HEK293 (cell line): ENCODE measurements at regions not wholly inside any gene's neighbourhood (a gene's known extent, or its start where the extent isn't known, plus 50 kb on each side); places are given as distances from the start of the nearest gene placed in this dataset.

Source experiments
- CTCF ChIA-PET: fragments of 350-600 bp; formaldehyde crosslinking; extraction: SDS; loops from one replicate; lab custom pipeline; 2021; ENCODE audit warnings: antibody characterized with exemption; lab: Yijun Ruan, JAX
- POLR2A ChIA-PET: fragments of 300-600 bp; formaldehyde crosslinking; extraction: SDS; loops from one replicate; lab custom pipeline; 2020; ENCODE audit warnings: antibody characterized with exemption, inconsistent platforms; lab: Yijun Ruan, JAX
- H3K27ac ChIP-seq: fragments of 200-500 bp; sonication (Bioruptor generic); 2 replicates; pipeline ENCODE4 v1.5.1; 2014; ENCODE audit warnings: low read depth, low read length, control low read depth, inconsistent platforms; ENCODE audit errors: extremely low read depth
- H3K36me3 ChIP-seq, 2 experiments: fragments of 200-500 bp in 1 of 2; sonication (Bioruptor generic) in 1 of 2; 1 replicate in 1 of 2; 2 replicates in 1 of 2; pipeline ENCODE4 v1.5.1; 2014 to 2017; ENCODE audit warnings: inconsistent platforms in 2 of 2, low read length in 2 of 2; ENCODE audit not compliant: control insufficient read depth in 2 of 2, insufficient read depth in 1 of 2
- H3K4me1 ChIP-seq: fragments of 200-500 bp; sonication (Bioruptor generic); 2 replicates; pipeline ENCODE4 v1.5.1; 2014; ENCODE audit warnings: mild to moderate bottlenecking, low read length, inconsistent platforms; ENCODE audit not compliant: control insufficient read depth, insufficient read depth
- H3K4me3 ChIP-seq: 2 replicates; pipeline ENCODE4 v1.5.1; 2011; ENCODE audit warnings: low read depth, mild to moderate bottlenecking, control low read depth, low read length, moderate library complexity
- H3K9me3 ChIP-seq: fragments of 200-500 bp; sonication (Bioruptor generic); 2 replicates; pipeline ENCODE4 v1.5.1; 2014; ENCODE audit warnings: low read depth, low read length, inconsistent platforms; ENCODE audit not compliant: control insufficient read depth, insufficient read depth
- GLI4 ChIP-seq: fragments of 450-650 bp; formaldehyde crosslinking; IDR thresholded peaks from 2 replicates; pipeline ENCODE4 v1.5.1; 2016; ENCODE audit warnings: missing biosample characterization, missing genetic modification characterization
- GLIS1 ChIP-seq: fragments of 450-650 bp; formaldehyde crosslinking; IDR thresholded peaks from 2 replicates; pipeline ENCODE4 v1.5.1; 2016; ENCODE audit warnings: missing biosample characterization, missing genetic modification characterization
- HOXC10 ChIP-seq: sonication (generic); formaldehyde crosslinking; IDR thresholded peaks from 2 replicates; pipeline ENCODE4 v1.8.1; 2023; ENCODE audit warnings: mild to moderate bottlenecking, missing genetic modification reagents
- KLF17 ChIP-seq: fragments of 450-650 bp; formaldehyde crosslinking; IDR thresholded peaks from 2 replicates; pipeline ENCODE4 v1.5.1; 2016; ENCODE audit warnings: missing biosample characterization, missing genetic modification characterization
- KLF8 ChIP-seq: fragments of 450-650 bp; formaldehyde crosslinking; IDR thresholded peaks from 2 replicates; pipeline ENCODE4 v1.5.1; 2016; ENCODE audit warnings: missing biosample characterization, missing genetic modification characterization
- SCRT1 ChIP-seq: fragments of 450-650 bp; formaldehyde crosslinking; IDR thresholded peaks from 2 replicates; pipeline ENCODE4 v1.5.1; 2016; ENCODE audit warnings: missing biosample characterization, missing genetic modification characterization, borderline replicate concordance
- TRIM28 ChIP-seq: IDR thresholded peaks from 2 replicates; pipeline ENCODE4 v1.6.1; 2011; ENCODE audit warnings: low read length, control low read depth, borderline replicate concordance
- ZIC2 ChIP-seq: fragments of 450-650 bp; formaldehyde crosslinking; IDR thresholded peaks from 2 replicates; pipeline ENCODE4 v1.5.1; 2016; ENCODE audit warnings: missing biosample characterization, missing genetic modification characterization
- ZNF133 ChIP-seq: fragments of 450-650 bp; formaldehyde crosslinking; IDR thresholded peaks from 2 replicates; pipeline ENCODE4 v1.5.1; 2016; ENCODE audit warnings: missing biosample characterization, missing genetic modification characterization
- ZNF146 ChIP-seq: fragments of 450-650 bp; formaldehyde crosslinking; IDR thresholded peaks from 2 replicates; pipeline ENCODE4 v1.5.1; 2016; ENCODE audit warnings: missing biosample characterization, missing genetic modification characterization
- ZNF19 ChIP-seq: fragments of 450-650 bp; formaldehyde crosslinking; IDR thresholded peaks from 2 replicates; pipeline ENCODE4; 2016; ENCODE audit warnings: missing biosample characterization, missing genetic modification characterization, low read depth
- ZNF211 ChIP-seq: fragments of 450-650 bp; formaldehyde crosslinking; IDR thresholded peaks from 2 replicates; pipeline ENCODE4 v1.5.1; 2016; ENCODE audit warnings: low read depth, missing biosample characterization, missing genetic modification characterization
- ZNF354C ChIP-seq: fragments of 450-650 bp; formaldehyde crosslinking; IDR thresholded peaks from 2 replicates; pipeline ENCODE4 v1.5.1; 2016; ENCODE audit warnings: missing biosample characterization, missing genetic modification characterization, low read depth, borderline replicate concordance
- ZNF514 ChIP-seq: fragments of 450-650 bp; formaldehyde crosslinking; IDR thresholded peaks from 2 replicates; pipeline ENCODE4 v1.5.1; 2016; ENCODE audit warnings: missing biosample characterization, missing genetic modification characterization
- ZNF544 ChIP-seq: fragments of 450-650 bp; formaldehyde crosslinking; IDR thresholded peaks from 2 replicates; pipeline ENCODE4 v1.5.0; 2017; ENCODE audit warnings: missing biosample characterization, missing genetic modification characterization
- ZNF548 ChIP-seq: fragments of 450-650 bp; formaldehyde crosslinking; IDR thresholded peaks from 2 replicates; pipeline ENCODE4 v1.5.1; 2016; ENCODE audit warnings: missing biosample characterization, missing genetic modification characterization
- ZNF610 ChIP-seq: fragments of 450-650 bp; formaldehyde crosslinking; IDR thresholded peaks from 2 replicates; pipeline ENCODE4 v1.5.1; 2016; ENCODE audit warnings: missing biosample characterization, missing genetic modification characterization, borderline replicate concordance
- ZNF677 ChIP-seq: fragments of 450-650 bp; IDR thresholded peaks from 2 replicates; pipeline ENCODE4 v1.5.0; 2018; ENCODE audit warnings: missing biosample characterization, mild to moderate bottlenecking, missing genetic modification characterization, moderate library complexity
- ZNF768 ChIP-seq: fragments of 450-650 bp; formaldehyde crosslinking; IDR thresholded peaks from 2 replicates; pipeline ENCODE4 v1.5.1; 2018; ENCODE audit warnings: missing biosample characterization, mild to moderate bottlenecking, missing genetic modification characterization
- ZNF776 ChIP-seq: fragments of 450-650 bp; formaldehyde crosslinking; IDR thresholded peaks from 2 replicates; pipeline ENCODE4 v1.5.0; 2017; ENCODE audit warnings: missing biosample characterization, missing genetic modification characterization, borderline replicate concordance
- ZNF785 ChIP-seq: fragments of 450-650 bp; formaldehyde crosslinking; IDR thresholded peaks from 2 replicates; pipeline ENCODE4 v1.5.1; 2016; ENCODE audit warnings: missing biosample characterization, missing genetic modification characterization
- ZNF843 ChIP-seq: fragments of 450-650 bp; formaldehyde crosslinking; IDR thresholded peaks from 2 replicates; pipeline ENCODE4 v1.5.1; 2016; ENCODE audit warnings: missing biosample characterization, missing genetic modification characterization
- ZSCAN4 ChIP-seq: fragments of 450-650 bp; formaldehyde crosslinking; IDR thresholded peaks from 2 replicates; pipeline ENCODE4 v1.5.1; 2017; ENCODE audit warnings: missing biosample characterization, missing genetic modification characterization
- ZXDB ChIP-seq: fragments of 450-650 bp; formaldehyde crosslinking; IDR thresholded peaks from 2 replicates; pipeline ENCODE4 v1.5.1; 2016; ENCODE audit warnings: missing biosample characterization, missing genetic modification characterization
- TF ChIP-seq, protein P1 (sequence below): sonication (generic); formaldehyde crosslinking; IDR thresholded peaks from 2 replicates; pipeline ENCODE4 v1.8.1; 2022; ENCODE audit warnings: mild to moderate bottlenecking, moderate library complexity, missing genetic modification reagents
- TF ChIP-seq, protein P2 (sequence below): fragments of 450-650 bp; formaldehyde crosslinking; IDR thresholded peaks from 2 replicates; pipeline ENCODE4 v1.5.1; 2017; ENCODE audit warnings: missing biosample characterization, missing genetic modification characterization

DNA sequence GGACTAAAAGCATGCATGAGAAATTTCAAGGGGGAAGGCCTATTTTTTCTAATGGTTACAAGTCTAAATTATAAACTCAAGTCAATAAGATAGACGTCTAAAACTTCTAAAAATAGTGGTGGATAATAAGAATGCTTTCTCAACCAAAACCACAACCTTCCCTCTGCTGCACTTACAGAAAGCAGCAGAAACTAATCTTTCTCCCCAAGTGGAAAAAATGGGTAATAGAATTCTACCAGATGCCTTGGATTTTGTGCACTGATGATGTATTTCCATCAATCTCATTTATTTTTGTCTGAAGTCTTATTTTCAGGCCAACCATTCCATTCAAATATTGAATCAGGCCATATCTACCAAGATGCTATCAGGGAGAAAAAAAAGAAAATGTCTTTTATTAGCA, 344.7 kb downstream of the NEK10 start:
- TF ChIP-seq ZNF211, result no peak
- Histone ChIP-seq H3K9me3 (no peaks in the 10 kb centered on the region), H3K36me3 (no peaks in the 10 kb centered on the region), H3K27ac (no peak overlapping the region), H3K4me3 (no peak overlapping the region), H3K4me1 (no peaks in the 10 kb centered on the region)
- CTCF ChIA-PET, result no interaction called here
- POLR2A ChIA-PET, result no interaction called here

GRCh38 chr3:27025718-27026117, 343.5 kb downstream of the NEK10 start:
- Histone ChIP-seq H3K4me3 (no peak overlapping the region), H3K4me1 (no peaks in the 10 kb centered on the region), H3K9me3 (no peaks in the 10 kb centered on the region), H3K27ac (no peak overlapping the region), H3K36me3 (no peaks in the 10 kb centered on the region)
- TF ChIP-seq KLF17 (tag by site-specific recombination) (no peak), ZIC2 (tag by site-specific recombination) (peak; percentile 49), GLIS1 (tag by site-specific recombination) (peak; percentile 81), ZNF843 (tag by site-specific recombination) (no peak)
- POLR2A ChIA-PET, result no interaction called here
- CTCF ChIA-PET, result no interaction called here

DNA sequence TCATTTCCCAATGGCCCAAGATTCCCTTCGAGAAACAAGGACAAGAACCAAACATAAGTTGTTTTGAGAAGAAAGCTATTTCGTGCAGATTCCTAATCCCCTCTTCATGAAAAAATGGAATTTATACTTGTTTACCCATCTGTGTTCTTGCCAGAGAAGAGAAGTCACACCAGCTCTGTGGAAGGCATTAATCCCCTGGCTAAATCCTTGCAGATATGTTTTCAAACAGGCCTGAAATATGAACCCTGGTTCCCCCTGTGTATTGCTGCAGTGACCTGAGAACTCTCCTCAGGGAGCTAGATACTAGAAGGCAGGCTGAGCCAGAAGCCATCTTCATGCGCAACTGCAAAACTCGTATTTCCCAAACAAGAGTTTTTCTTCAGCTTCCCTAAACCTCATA, 337.7 kb downstream of the NEK10 start:
- POLR2A ChIA-PET, result no interaction called here
- H3K9me3 ChIP-seq, result no peaks in the 10 kb centered on the region
- TF ChIP-seq ZNF514 (tag by site-specific recombination) (no peak), ZNF133 (tag by site-specific recombination) (no peak), TRIM28 (no peak), HOXC10 (CRISPR knock-in tag) (no peak), ZNF776 (tag by site-specific recombination) (no peak), ZNF610 (tag by site-specific recombination) (no peak), ZNF19 (tag by site-specific recombination) (no peak), ZNF544 (tag by site-specific recombination) (no peak)
- TF ChIP-seq, protein P1, sequence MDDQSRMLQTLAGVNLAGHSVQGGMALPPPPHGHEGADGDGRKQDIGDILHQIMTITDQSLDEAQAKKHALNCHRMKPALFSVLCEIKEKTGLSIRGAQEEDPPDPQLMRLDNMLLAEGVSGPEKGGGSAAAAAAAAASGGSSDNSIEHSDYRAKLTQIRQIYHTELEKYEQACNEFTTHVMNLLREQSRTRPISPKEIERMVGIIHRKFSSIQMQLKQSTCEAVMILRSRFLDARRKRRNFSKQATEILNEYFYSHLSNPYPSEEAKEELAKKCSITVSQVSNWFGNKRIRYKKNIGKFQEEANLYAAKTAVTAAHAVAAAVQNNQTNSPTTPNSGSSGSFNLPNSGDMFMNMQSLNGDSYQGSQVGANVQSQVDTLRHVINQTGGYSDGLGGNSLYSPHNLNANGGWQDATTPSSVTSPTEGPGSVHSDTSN (CRISPR knock-in tag), result no peak
- TF ChIP-seq, protein P2, sequence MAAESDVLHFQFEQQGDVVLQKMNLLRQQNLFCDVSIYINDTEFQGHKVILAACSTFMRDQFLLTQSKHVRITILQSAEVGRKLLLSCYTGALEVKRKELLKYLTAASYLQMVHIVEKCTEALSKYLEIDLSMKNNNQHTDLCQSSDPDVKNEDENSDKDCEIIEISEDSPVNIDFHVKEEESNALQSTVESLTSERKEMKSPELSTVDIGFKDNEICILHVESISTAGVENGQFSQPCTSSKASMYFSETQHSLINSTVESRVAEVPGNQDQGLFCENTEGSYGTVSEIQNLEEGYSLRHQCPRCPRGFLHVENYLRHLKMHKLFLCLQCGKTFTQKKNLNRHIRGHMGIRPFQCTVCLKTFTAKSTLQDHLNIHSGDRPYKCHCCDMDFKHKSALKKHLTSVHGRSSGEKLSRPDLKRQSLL (tag by site-specific recombination), result no peak
- TF ChIP-seq, all 188 proteins: peak for 0
- Histone ChIP-seq H3K4me1 (no peaks in the 10 kb centered on the region), H3K4me3 (no peak overlapping the region), H3K36me3 (no peaks in the 10 kb centered on the region), H3K27ac (no peak overlapping the region)
- CTCF ChIA-PET, result no interaction called here

DNA sequence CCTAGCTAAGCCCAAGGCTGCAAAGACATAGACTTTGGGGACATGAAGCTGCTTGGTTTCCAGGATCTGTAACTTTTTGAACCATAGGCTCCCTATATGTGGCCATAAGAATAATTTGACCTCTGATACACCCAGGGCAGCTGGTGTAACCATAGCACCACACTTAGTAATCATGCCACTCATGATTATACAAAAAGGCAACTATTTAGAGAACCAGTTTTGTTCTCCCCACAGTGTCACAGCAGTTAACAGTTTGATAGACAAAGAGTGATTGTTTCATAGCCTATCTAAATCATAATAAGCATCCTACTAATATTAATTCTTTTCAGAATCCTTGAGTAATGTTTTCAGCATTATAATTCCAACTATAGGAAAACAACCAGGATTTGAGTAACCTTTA, 334.9 kb downstream of the NEK10 start:
- CTCF ChIA-PET, result no interaction called here
- POLR2A ChIA-PET, result no interaction called here
- no peak for TF ChIP-seq ZSCAN4 (tag by site-specific recombination)
- TF ChIP-seq KLF17 (tag by site-specific recombination), result no peak
- TF ChIP-seq ZNF768 (tag by site-specific recombination), result no peak
- no peak for TF ChIP-seq KLF8
- TF ChIP-seq ZXDB, result no peak
- no peak for TF ChIP-seq ZNF354C
- TF ChIP-seq ZNF677, result no peak
- no peak for TF ChIP-seq GLI4 (tag by site-specific recombination)
- no peak for TF ChIP-seq SCRT1 (tag by site-specific recombination)
- no peak for TF ChIP-seq TRIM28
- TF ChIP-seq ZNF548 (tag by site-specific recombination), result no peak
- no peak for TF ChIP-seq ZNF785 (tag by site-specific recombination)
- TF ChIP-seq ZNF146 (tag by site-specific recombination), result no peak

More for the DNA sequence above, 334.9 kb downstream of the NEK10 start:
- Histone ChIP-seq H3K36me3 (no peaks in the 10 kb centered on the region), H3K27ac (no peak overlapping the region), H3K4me1 (no peaks in the 10 kb centered on the region), H3K4me3 (no peak overlapping the region), H3K9me3 (no peaks in the 10 kb centered on the region)
